ENCODE measurements at regions not wholly inside any gene's neighbourhood (a gene's known extent, or its start where the extent isn't known, plus 50 kb on each side); places are given as distances from the start of the nearest gene placed in this dataset.

DNA sequence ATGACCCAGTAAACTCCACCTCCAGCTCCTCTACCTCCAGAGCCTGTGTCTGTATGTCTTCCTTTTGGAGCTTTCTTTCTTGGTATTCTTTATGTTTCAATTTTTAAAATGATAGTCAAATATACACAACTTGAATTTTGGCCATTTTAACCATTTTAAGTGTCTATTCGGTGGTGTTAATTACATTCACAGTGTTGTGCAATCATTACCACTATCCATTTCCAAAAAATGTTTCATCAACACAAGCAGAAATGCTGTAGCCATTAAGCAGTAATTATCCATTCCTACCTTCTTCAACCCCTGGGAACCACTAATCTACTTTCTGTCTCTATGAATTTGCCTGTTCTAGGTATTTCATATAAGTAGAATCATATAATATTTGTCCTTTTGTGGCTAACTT, 194.5 kb upstream of the TSC22D2 start:
- ATAC-seq (ENCODE audit: insufficient number of reproducible peaks, low FRiP score, low read depth) (no peak), DNase-seq (ENCODE audit: low spot score) (no peak)
- H3K36me3 ChIP-seq = no peaks in the 10 kb centered on the region
- H3K4me1 ChIP-seq (ENCODE audit: control insufficient read depth in 1 of 2, low read depth in 2 of 2) = peaks cover 9 to 21% of the 10 kb centered on the region in 2 donors
- H3K27me3 ChIP-seq (replicated peaks; ENCODE audit: insufficient read depth) = no peaks in the 10 kb centered on the region
- no peak overlapping the region for H3K4me3 ChIP-seq
- H3K27ac ChIP-seq = no peak overlapping the region
- TF ChIP-seq, protein P1, sequence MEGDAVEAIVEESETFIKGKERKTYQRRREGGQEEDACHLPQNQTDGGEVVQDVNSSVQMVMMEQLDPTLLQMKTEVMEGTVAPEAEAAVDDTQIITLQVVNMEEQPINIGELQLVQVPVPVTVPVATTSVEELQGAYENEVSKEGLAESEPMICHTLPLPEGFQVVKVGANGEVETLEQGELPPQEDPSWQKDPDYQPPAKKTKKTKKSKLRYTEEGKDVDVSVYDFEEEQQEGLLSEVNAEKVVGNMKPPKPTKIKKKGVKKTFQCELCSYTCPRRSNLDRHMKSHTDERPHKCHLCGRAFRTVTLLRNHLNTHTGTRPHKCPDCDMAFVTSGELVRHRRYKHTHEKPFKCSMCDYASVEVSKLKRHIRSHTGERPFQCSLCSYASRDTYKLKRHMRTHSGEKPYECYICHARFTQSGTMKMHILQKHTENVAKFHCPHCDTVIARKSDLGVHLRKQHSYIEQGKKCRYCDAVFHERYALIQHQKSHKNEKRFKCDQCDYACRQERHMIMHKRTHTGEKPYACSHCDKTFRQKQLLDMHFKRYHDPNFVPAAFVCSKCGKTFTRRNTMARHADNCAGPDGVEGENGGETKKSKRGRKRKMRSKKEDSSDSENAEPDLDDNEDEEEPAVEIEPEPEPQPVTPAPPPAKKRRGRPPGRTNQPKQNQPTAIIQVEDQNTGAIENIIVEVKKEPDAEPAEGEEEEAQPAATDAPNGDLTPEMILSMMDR (IDR thresholded peaks at IDR 0.05) = no peak
- no peaks in the 10 kb centered on the region for H3K9me3 ChIP-seq

- DNase-seq (ENCODE audit: low spot score) (no peak), ATAC-seq (ENCODE audit: insufficient number of reproducible peaks, low FRiP score, low read depth) (no peak)
- TF ChIP-seq, protein P1 (IDR thresholded peaks at IDR 0.05) = no peak
- no peak overlapping the region for H3K4me3 ChIP-seq
- H3K27me3 ChIP-seq (replicated peaks; ENCODE audit: insufficient read depth) = no peaks in the 10 kb centered on the region
- no peaks in the 10 kb centered on the region for H3K9me3 ChIP-seq
- peaks cover 2 to 6% of the 10 kb centered on the region in 2 donors for H3K4me1 ChIP-seq (ENCODE audit: control insufficient read depth in 1 of 2, low read depth in 2 of 2)
- H3K36me3 ChIP-seq = no peaks in the 10 kb centered on the region
- H3K27ac ChIP-seq = no peak overlapping the region
Observed at GRCh38 chr3:150210461-150211110, 197.5 kb upstream of the TSC22D2 start.

DNA sequence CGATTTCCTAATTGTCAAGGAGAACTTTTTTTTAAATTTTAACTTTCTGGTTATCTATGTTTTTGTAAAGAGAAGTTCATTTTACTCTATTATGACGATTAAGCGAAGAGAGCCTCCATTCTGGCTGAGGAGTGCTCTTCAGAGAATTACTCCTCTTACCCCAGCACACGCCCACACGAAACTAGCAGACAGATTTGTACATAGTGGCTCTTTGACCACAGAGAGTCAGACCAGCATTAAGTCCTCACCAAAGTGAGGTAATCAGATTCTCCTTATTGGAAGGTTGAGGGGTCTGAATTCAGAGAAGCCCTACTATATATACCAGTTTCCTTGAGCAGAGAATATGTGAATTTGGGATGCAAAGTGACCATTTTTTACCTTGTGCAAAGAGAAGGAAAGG, 204.8 kb upstream of the TSC22D2 start:
- no peaks in the 10 kb centered on the region for H3K4me1 ChIP-seq (ENCODE audit: control insufficient read depth in 1 of 2, low read depth in 2 of 2)
- ATAC-seq (ENCODE audit: insufficient number of reproducible peaks, low FRiP score, low read depth) (no peak), DNase-seq (ENCODE audit: low spot score) (no peak)
- TF ChIP-seq, protein P1 (IDR thresholded peaks at IDR 0.05) = no peak
- H3K27me3 ChIP-seq (replicated peaks; ENCODE audit: insufficient read depth) = no peaks in the 10 kb centered on the region
- peaks cover under 1% of the 10 kb centered on the region for H3K9me3 ChIP-seq
- H3K36me3 ChIP-seq = no peaks in the 10 kb centered on the region
- H3K27ac ChIP-seq = no peak overlapping the region
- no peak overlapping the region for H3K4me3 ChIP-seq

- no peak for ATAC-seq (ENCODE audit: insufficient number of reproducible peaks, low FRiP score, low read depth)
- no peak overlapping the region for H3K4me3 ChIP-seq
- H3K4me1 ChIP-seq (ENCODE audit: control insufficient read depth in 1 of 2, low read depth in 2 of 2) = no peaks in the 10 kb centered on the region
- no peaks in the 10 kb centered on the region for H3K27me3 ChIP-seq (replicated peaks; ENCODE audit: insufficient read depth)
- H3K36me3 ChIP-seq = no peaks in the 10 kb centered on the region
- H3K9me3 ChIP-seq = peaks cover 3% of the 10 kb centered on the region
- H3K27ac ChIP-seq = no peak overlapping the region
- DNase-seq (ENCODE audit: low spot score) = no peak
- TF ChIP-seq, protein P1 (IDR thresholded peaks at IDR 0.05) = no peak
Observed at GRCh38 chr3:150202711-150203110, 205.4 kb upstream of the TSC22D2 start.

GRCh38 chr3:150194957-150195356, 213.1 kb upstream of the TSC22D2 start:
- ATAC-seq (ENCODE audit: insufficient number of reproducible peaks, low FRiP score, low read depth) (no peak), DNase-seq (ENCODE audit: low spot score) (no peak)
- H3K4me1 ChIP-seq (ENCODE audit: control insufficient read depth in 1 of 2, low read depth in 2 of 2) = no peaks in the 10 kb centered on the region
- no peaks in the 10 kb centered on the region for H3K27me3 ChIP-seq (replicated peaks; ENCODE audit: insufficient read depth)
- H3K27ac ChIP-seq = no peak overlapping the region
- H3K9me3 ChIP-seq = peaks cover 3% of the 10 kb centered on the region
- no peak overlapping the region for H3K4me3 ChIP-seq
- H3K36me3 ChIP-seq = no peaks in the 10 kb centered on the region
- TF ChIP-seq, protein P1 (IDR thresholded peaks at IDR 0.05) = no peak
